Upper lobe of right lung (tissue), 1 donor: ENCODE measurements at regions not wholly inside any gene's neighbourhood (a gene's known extent, or its start where the extent isn't known, plus 50 kb on each side); places are given as distances from the start of the nearest gene placed in this dataset.
"Not testable (repeated sequence)": the region's sequence is repeated elsewhere in the genome, so short reads cannot be mapped to it uniquely, and the experiment has no call there.

Experiments
- ATAC-seq: fragments of 200-7000 bp; cut with Tn5 transposase; one replicate; pipeline ENCODE4 v1.9.1; 2020; ENCODE audit warnings: mild to moderate bottlenecking, moderate library complexity
- DNase-seq: peaks from one replicate; pipeline ENCODE4 v3.0.0-alpha.2; 2020
- H3K27ac ChIP-seq: fragments of 200-600 bp; one replicate; pipeline ENCODE4 v1.8.0; 2022
- H3K27me3 ChIP-seq: fragments of 200-600 bp; one replicate; pipeline ENCODE4 v1.8.0; 2022; ENCODE audit warnings: mild to moderate bottlenecking
- H3K36me3 ChIP-seq: fragments of 200-600 bp; one replicate; pipeline ENCODE4 v1.8.0; 2022
- H3K4me1 ChIP-seq: fragments of 200-600 bp; one replicate; pipeline ENCODE4 v1.8.0; 2022
- H3K4me3 ChIP-seq: fragments of 200-600 bp; one replicate; pipeline ENCODE4 v1.8.0; 2022; ENCODE audit warnings: mild to moderate bottlenecking
- H3K9me3 ChIP-seq: fragments of 200-600 bp; one replicate; pipeline ENCODE4 v1.8.0; 2022
- CTCF ChIP-seq: fragments of 200-600 bp; IDR thresholded peaks from one replicate; pipeline ENCODE4 v1.8.0; 2022; ENCODE audit warnings: antibody characterized with exemption
- intact Hi-C: fragments of 100-400 bp; cut with DNase I; formaldehyde crosslinking; loops from one replicate; pipeline ENCODE4 v1.11.0; 2022
- donor health status: DM: no; HTN: yes; CAD: no; lungs with severe emphysema.

GRCh38 chr3:98695796-98696195 lies 67.3 kb upstream of the ST3GAL6 start:
- intact Hi-C loops: no loop called here
- DNase-seq: no peak

GRCh38 chr3:98696296-98696695 lies 66.8 kb upstream of the ST3GAL6 start:
- H3K4me1 ChIP-seq, H3K36me3 ChIP-seq, H3K27me3 ChIP-seq, DNase-seq, H3K4me3 ChIP-seq, intact Hi-C loops, H3K27ac ChIP-seq, H3K9me3 ChIP-seq, ATAC-seq: not testable (repeated sequence)

More at GRCh38 chr3:98695796-98696195, 67.3 kb upstream of the ST3GAL6 start:
- no peak for TF ChIP-seq CTCF
- no peak overlapping the region for H3K4me3 ChIP-seq
- no peak overlapping the region for H3K27ac ChIP-seq
- ATAC-seq: no peak
- no peaks in the 10 kb centered on the region for H3K27me3 ChIP-seq
- H3K4me1 ChIP-seq: no peaks in the 10 kb centered on the region
- no peaks in the 10 kb centered on the region for H3K9me3 ChIP-seq
- no peaks in the 10 kb centered on the region for H3K36me3 ChIP-seq

- Histone ChIP-seq H3K4me3 (no peak overlapping the region), H3K4me1 (no peaks in the 10 kb centered on the region), H3K9me3 (no peaks in the 10 kb centered on the region), H3K36me3 (no peaks in the 10 kb centered on the region), H3K27ac (no peak overlapping the region), H3K27me3 (no peaks in the 10 kb centered on the region)
- intact Hi-C loops: no loop called here
- TF ChIP-seq CTCF: no peak
- DNase-seq (no peak), ATAC-seq (no peak)
Measured at GRCh38 chr3:98697225-98697624, 65.9 kb upstream of the ST3GAL6 start.

- intact Hi-C loops: no loop called here
- H3K27ac ChIP-seq: no peak overlapping the region
- no peaks in the 10 kb centered on the region for H3K27me3 ChIP-seq
- no peak for ATAC-seq
- H3K9me3 ChIP-seq: no peaks in the 10 kb centered on the region
- DNase-seq: no peak
- no peak overlapping the region for H3K4me3 ChIP-seq
- TF ChIP-seq CTCF: no peak
- no peaks in the 10 kb centered on the region for H3K36me3 ChIP-seq
- H3K4me1 ChIP-seq: no peaks in the 10 kb centered on the region
Measured at GRCh38 chr3:98699132-98699531, 64.0 kb upstream of the ST3GAL6 start.

GRCh38 chr3:98701071-98701675 lies 62.0 kb upstream of the ST3GAL6 start:
- TF ChIP-seq CTCF: no peak
- Histone ChIP-seq H3K36me3 (no peaks in the 10 kb centered on the region), H3K9me3 (no peaks in the 10 kb centered on the region), H3K4me3 (no peak overlapping the region), H3K4me1 (no peaks in the 10 kb centered on the region), H3K27me3 (no peaks in the 10 kb centered on the region), H3K27ac (no peak overlapping the region)
- DNase-seq (no peak), ATAC-seq (no peak)
- intact Hi-C loops: no loop called here

GRCh38 chr3:98702166-98702565 lies 61.0 kb upstream of the ST3GAL6 start:
- Histone ChIP-seq H3K27ac (no peak overlapping the region), H3K4me3 (no peak overlapping the region), H3K27me3 (no peaks in the 10 kb centered on the region), H3K36me3 (no peaks in the 10 kb centered on the region), H3K9me3 (no peaks in the 10 kb centered on the region), H3K4me1 (no peaks in the 10 kb centered on the region)
- intact Hi-C loops: no loop called here
- ATAC-seq: no peak
- no peak for TF ChIP-seq CTCF
- no peak for DNase-seq
